K562 (cell line): ENCODE measurements at regions not wholly inside any gene's neighbourhood (a gene's known extent, or its start where the extent isn't known, plus 50 kb on each side); places are given as distances from the start of the nearest gene placed in this dataset.

Experiments
- ATAC-seq: fragments of 200-7000 bp; cut with Tn5 transposase; 3 replicates; pipeline ENCODE4 v1.9.1; 2020; ENCODE audit warnings: moderate library complexity
- BruUV-seq: library from RNA; stranded (reverse); fragments of 400-500 nt; replicated peaks from 2 replicates; lab custom pipeline; 2021; lab: Mats Ljungman, UMichigan
- CTCF ChIA-PET: fragments of 300-600 bp; formaldehyde crosslinking; extraction: SDS; loops from one replicate; lab custom pipeline; 2021; ENCODE audit warnings: low intra/inter-chr PET ratio; lab: Yijun Ruan, JAX
- POLR2A ChIA-PET: fragments of 300-600, 350-650 bp; sonication (Branson Sonifier 250); formaldehyde crosslinking; extraction: SDS; loops from one replicate; lab custom pipeline; 2021; ENCODE audit warnings: antibody characterized with exemption, inconsistent platforms; lab: Yijun Ruan, JAX
- DNase-seq, 4 experiments: peaks; one replicate each; pipeline versions ENCODE4 v3.0.0 to v3.0.0-alpha.2; 2011 to 2018; ENCODE audit warnings: low spot score in 3 of 4, mixed read lengths in 3 of 4; ENCODE audit errors: extremely low read depth in 1 of 4
- FAIRE-seq: peaks from 2 replicates; lab custom pipeline; 2011; peaks lifted over from hg19 to GRCh38; lab: Jason Lieb, UNC
- H2AFZ ChIP-seq: 2 replicates; pipeline ENCODE4 v1.6.0; 2011; ENCODE audit warnings: low read depth, low read length, control low read depth, inconsistent platforms
- H3K27ac ChIP-seq: fragments of 200-600 bp; 3 replicates; pipeline ENCODE4 v1.8.0; 2011; ENCODE audit warnings: low read depth, mild to moderate bottlenecking, control low read depth, inconsistent platforms, low read length, moderate library complexity, mixed read lengths; ENCODE audit errors: extremely low read depth
- H3K27me3 ChIP-seq, 2 experiments: fragments of 300-600 bp in 1 of 2; 2 replicates in 1 of 2; 3 replicates in 1 of 2; pipeline versions ENCODE4 v1.6.0 to v1.8.0; 2011; ENCODE audit warnings: inconsistent platforms in 2 of 2, low read length in 2 of 2, mild to moderate bottlenecking in 1 of 2, mixed read lengths in 1 of 2, moderate library complexity in 1 of 2; ENCODE audit not compliant: control insufficient read depth in 2 of 2, insufficient read depth in 2 of 2
- H3K36me3 ChIP-seq: fragments of 300-600 bp; 3 replicates; pipeline ENCODE4 v1.8.0; 2011; ENCODE audit warnings: mild to moderate bottlenecking, low read length, inconsistent platforms; ENCODE audit not compliant: control insufficient read depth, insufficient read depth
- H3K4me1 ChIP-seq, 2 experiments: fragments of 200-600 bp in 1 of 2; replicated peaks in 1 of 2; 2 replicates in 1 of 2; 3 replicates in 1 of 2; pipeline versions ENCODE4 v1.5.1 to v1.8.0; 2011; ENCODE audit warnings: inconsistent platforms in 2 of 2, low read length in 2 of 2, mild to moderate bottlenecking in 1 of 2, mixed read lengths in 1 of 2, moderate library complexity in 1 of 2; ENCODE audit not compliant: control insufficient read depth in 2 of 2, insufficient read depth in 2 of 2
- H3K4me2 ChIP-seq: 2 replicates; pipeline ENCODE4 v1.6.1; 2011; ENCODE audit warnings: low read length, control low read depth, inconsistent platforms, mixed read lengths; ENCODE audit not compliant: insufficient read depth
- H3K4me3 ChIP-seq: fragments of 200-600 bp; sonication (generic), shearing (Covaris generic); 2 replicates; pipeline ENCODE4 v1.5.1; 2016; ENCODE audit warnings: control low read depth, inconsistent platforms
- H3K79me2 ChIP-seq: fragments of 200-600 bp; 3 replicates; pipeline ENCODE4 v1.8.0; 2011; ENCODE audit warnings: low read length, inconsistent platforms; ENCODE audit not compliant: control insufficient read depth, insufficient read depth
- H3K9ac ChIP-seq, 2 experiments: 2 replicates each; pipeline versions ENCODE4 v1.6.0 to v1.6.1; 2011; ENCODE audit warnings: low read depth in 2 of 2, low read length in 2 of 2, control low read depth in 1 of 2, inconsistent platforms in 1 of 2, mild to moderate bottlenecking in 1 of 2, mixed read lengths in 1 of 2; ENCODE audit not compliant: insufficient read depth in 1 of 2
- H3K9me1 ChIP-seq: one replicate; pipeline ENCODE4 v1.6.0; 2011; ENCODE audit warnings: inconsistent platforms, mild to moderate bottlenecking, low read length, moderate library complexity; ENCODE audit not compliant: control insufficient read depth, insufficient read depth
- H3K9me3 ChIP-seq: replicated peaks from 2 replicates; pipeline ENCODE4 v1.5.1; 2011; ENCODE audit warnings: low read depth, low read length, inconsistent platforms; ENCODE audit not compliant: control insufficient read depth, insufficient read depth
- H4K20me1 ChIP-seq: replicated peaks from 2 replicates; pipeline ENCODE4 v1.6.1; 2011; ENCODE audit warnings: low read length, inconsistent platforms, mixed read lengths; ENCODE audit not compliant: control insufficient read depth, insufficient read depth
- HOMEZ ChIP-seq: fragments of 250-450 bp; sonication (Bioruptor Pico); IDR thresholded peaks from 2 replicates; pipeline ENCODE4 v1.4.0; 2020; ENCODE audit warnings: mild to moderate bottlenecking, moderate library complexity
- MAX ChIP-seq: sonication (generic); formaldehyde crosslinking; IDR thresholded peaks from 2 replicates; pipeline ENCODE4 v1.9.0; 2022; ENCODE audit warnings: mild to moderate bottlenecking, missing genetic modification reagents
- NCOR1 ChIP-seq: fragments of 450-650 bp; IDR thresholded peaks from 2 replicates; pipeline ENCODE4 v1.6.1; 2016; ENCODE audit warnings: mild to moderate bottlenecking, moderate library complexity
- POU5F1 ChIP-seq: fragments of 150-350 bp; IDR thresholded peaks from 2 replicates; pipeline ENCODE4 v1.6.1; 2014; ENCODE audit warnings: borderline replicate concordance, low read length, low read depth, mild to moderate bottlenecking; ENCODE audit not compliant: partially characterized antibody
- RB1 ChIP-seq: fragments of 450-650 bp; IDR thresholded peaks from 2 replicates; pipeline ENCODE4 v1.6.1; 2017; ENCODE audit warnings: low read depth, mild to moderate bottlenecking
- SUPT5H ChIP-seq: fragments of 450-650 bp; IDR thresholded peaks from 2 replicates; pipeline ENCODE4 v1.6.1; 2016
- ZBED1 ChIP-seq: IDR thresholded peaks from 2 replicates; pipeline ENCODE4 v1.6.1; 2014
- ZFX ChIP-seq: sonication (generic); formaldehyde crosslinking; IDR thresholded peaks from 2 replicates; pipeline ENCODE4 v1.8.0; 2022; ENCODE audit warnings: mild to moderate bottlenecking, missing genetic modification reagents, moderate library complexity
- ZNF274 ChIP-seq: IDR thresholded peaks from 2 replicates; pipeline ENCODE4 v1.6.1; 2011; ENCODE audit warnings: low read depth, mild to moderate bottlenecking, low read length, moderate library complexity, borderline replicate concordance
- ZNF449 ChIP-seq: fragments of 250-450 bp; sonication (Bioruptor Pico); IDR thresholded peaks from 2 replicates; pipeline ENCODE4 v1.8.0; 2022; ENCODE audit warnings: moderate library complexity, mild to moderate bottlenecking, inconsistent platforms
- ZNF586 ChIP-seq: fragments of 450-650 bp; formaldehyde crosslinking; conservative IDR thresholded peaks from 2 replicates; pipeline ENCODE4 v1.4.0; 2020; ENCODE audit warnings: mild to moderate bottlenecking, moderate library complexity
- WGBS: fragments of 100-300 bp; shearing (Covaris generic); methylation state at CpG from one replicate; pipeline ENCODE4 v1.1.6; 2016; ENCODE audit warnings: low coverage, mixed read lengths; ENCODE audit not compliant: insufficient coverage; ENCODE audit errors: missing lambda C conversion rate; 5-methylcytosine and 5-hydroxymethylcytosine counted together
- in situ Hi-C: fragments of 300-500 bp; cut with MboI; formaldehyde crosslinking; loops from 4 replicates; pipeline ENCODE4 v1.15.0; 2018; ENCODE audit warnings: inconsistent platforms, mixed read lengths
- intact Hi-C: fragments of 100-400 bp; cut with micrococcal nuclease; formaldehyde crosslinking; loops from 2 replicates; pipeline ENCODE4 v1.14.2; 2022
- TF ChIP-seq, protein P1 (sequence below): fragments of 450-650 bp; IDR thresholded peaks from 2 replicates; pipeline ENCODE4 v1.6.1; 2016; ENCODE audit warnings: mild to moderate bottlenecking

- TF ChIP-seq ZFX (CRISPR knock-in tag) (no peak), POU5F1 (no peak), ZNF586 (CRISPR knock-in tag) (no peak), ZNF449 (CRISPR knock-in tag) (no peak), ZBED1 (no peak), MAX (CRISPR knock-in tag) (no peak), RB1 (no peak), ZNF274 (no peak), HOMEZ (CRISPR knock-in tag) (no peak), NCOR1 (no peak), SUPT5H (no peak)
- TF ChIP-seq, protein P1, sequence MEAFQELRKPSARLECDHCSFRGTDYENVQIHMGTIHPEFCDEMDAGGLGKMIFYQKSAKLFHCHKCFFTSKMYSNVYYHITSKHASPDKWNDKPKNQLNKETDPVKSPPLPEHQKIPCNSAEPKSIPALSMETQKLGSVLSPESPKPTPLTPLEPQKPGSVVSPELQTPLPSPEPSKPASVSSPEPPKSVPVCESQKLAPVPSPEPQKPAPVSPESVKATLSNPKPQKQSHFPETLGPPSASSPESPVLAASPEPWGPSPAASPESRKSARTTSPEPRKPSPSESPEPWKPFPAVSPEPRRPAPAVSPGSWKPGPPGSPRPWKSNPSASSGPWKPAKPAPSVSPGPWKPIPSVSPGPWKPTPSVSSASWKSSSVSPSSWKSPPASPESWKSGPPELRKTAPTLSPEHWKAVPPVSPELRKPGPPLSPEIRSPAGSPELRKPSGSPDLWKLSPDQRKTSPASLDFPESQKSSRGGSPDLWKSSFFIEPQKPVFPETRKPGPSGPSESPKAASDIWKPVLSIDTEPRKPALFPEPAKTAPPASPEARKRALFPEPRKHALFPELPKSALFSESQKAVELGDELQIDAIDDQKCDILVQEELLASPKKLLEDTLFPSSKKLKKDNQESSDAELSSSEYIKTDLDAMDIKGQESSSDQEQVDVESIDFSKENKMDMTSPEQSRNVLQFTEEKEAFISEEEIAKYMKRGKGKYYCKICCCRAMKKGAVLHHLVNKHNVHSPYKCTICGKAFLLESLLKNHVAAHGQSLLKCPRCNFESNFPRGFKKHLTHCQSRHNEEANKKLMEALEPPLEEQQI: no peak
- POLR2A ChIA-PET: no interaction called here
Measured at GRCh38 chr5:62059960-62060359, 246.0 kb upstream of the KIF2A start.

More at GRCh38 chr5:62059960-62060359, 246.0 kb upstream of the KIF2A start:
- FAIRE-seq: no peak
- H3K4me3 ChIP-seq: no peak overlapping the region
- H3K9me3 ChIP-seq: no peaks in the 10 kb centered on the region
- in situ Hi-C loops: no loop called here
- H4K20me1 ChIP-seq: no peaks in the 10 kb centered on the region
- intact Hi-C loops: no loop called here
- H3K4me2 ChIP-seq: no peak overlapping the region
- BruUV-seq: no TSS peak
- no peak overlapping the region for H3K27ac ChIP-seq
- H3K4me1 ChIP-seq: no peaks in the 10 kb centered on the region
- 0% methylated on average over 2 of the region's 2 CpGs for WGBS
- ATAC-seq: no peak
- H3K9me1 ChIP-seq: no peaks in the 10 kb centered on the region
- CTCF ChIA-PET: no interaction called here
- H3K9ac ChIP-seq: no peak overlapping the region
- no peak overlapping the region for H2AFZ ChIP-seq
- H3K79me2 ChIP-seq: no peaks in the 10 kb centered on the region
- H3K27me3 ChIP-seq: no peaks in the 10 kb centered on the region
- no peaks in the 10 kb centered on the region for H3K36me3 ChIP-seq
- no peak for DNase-seq
